Loucy (cell line): ENCODE measurements at regions not wholly inside any gene's neighbourhood (a gene's known extent, or its start where the extent isn't known, plus 50 kb on each side); places are given as distances from the start of the nearest gene placed in this dataset.

Experiments used
- CTCF ChIP-seq: fragments of 200-600 bp; sonication (generic); conservative IDR thresholded peaks from 2 replicates; pipeline ENCODE4 v1.5.1; 2014; ENCODE audit warnings: mild to moderate bottlenecking, antibody characterized with exemption, low read length
- EZH2phosphoT487 ChIP-seq: fragments of 200-600 bp; IDR thresholded peaks from 2 replicates; pipeline ENCODE4 v1.6.1; 2018; ENCODE audit warnings: antibody characterized with exemption, mild to moderate bottlenecking, moderate library complexity, borderline replicate concordance

- TF ChIP-seq CTCF = no peak
- TF ChIP-seq EZH2phosphoT487 = no peak
Measured at GRCh38 chr3:81406318-81406717, 355.1 kb downstream of the GBE1 start.
